HL-60 (cell line): ENCODE measurements at regions not wholly inside any gene's neighbourhood (a gene's known extent, or its start where the extent isn't known, plus 50 kb on each side); places are given as distances from the start of the nearest gene placed in this dataset.

ENCODE experiments used
- DNase-seq, 2 experiments: peaks; one replicate each; pipeline ENCODE4 v3.0.0-alpha.2; 2010 to 2020; ENCODE audit warnings: low read depth in 1 of 2, low spot score in 1 of 2
- H3K27ac ChIP-seq: fragments of 250-450 bp; sonication (Bioruptor Pico); replicated peaks from 2 replicates; pipeline ENCODE4 v1.5.1; 2020; ENCODE audit warnings: mild to moderate bottlenecking, moderate library complexity
- H3K27me3 ChIP-seq: fragments of 250-450 bp; sonication (Bioruptor Pico); 2 replicates; pipeline ENCODE4 v1.5.1; 2021; ENCODE audit warnings: mild to moderate bottlenecking, moderate library complexity; ENCODE audit not compliant: insufficient read depth, poor library complexity, severe bottlenecking
- H3K4me3 ChIP-seq: replicated peaks from 2 replicates; pipeline ENCODE4 v1.5.1; 2011; ENCODE audit warnings: mild to moderate bottlenecking, control low read depth, low read length; ENCODE audit not compliant: insufficient read depth
- CTCF ChIP-seq: IDR thresholded peaks from one replicate; pipeline ENCODE4 v1.5.1; 2011; ENCODE audit warnings: low read length, control low read depth, inconsistent platforms; ENCODE audit not compliant: insufficient read depth
- GABPA ChIP-seq: IDR thresholded peaks from 2 replicates; pipeline ENCODE4 v1.6.1; 2012; ENCODE audit warnings: low read depth
- POLR2AphosphoS5 ChIP-seq: IDR thresholded peaks from 2 replicates; pipeline ENCODE4 v1.6.1; 2012; ENCODE audit warnings: low read depth
- REST ChIP-seq: IDR thresholded peaks from 2 replicates; pipeline ENCODE4 v1.6.1; 2012; ENCODE audit warnings: low read depth; ENCODE audit not compliant: insufficient replicate concordance
- SPI1 ChIP-seq: IDR thresholded peaks from 2 replicates; pipeline ENCODE4 v1.6.1; 2012; ENCODE audit warnings: low read depth, mild to moderate bottlenecking, borderline replicate concordance

GRCh38 chr14:96629082-96629481 is 126.9 kb downstream of the PAPOLA start:
- Histone ChIP-seq H3K4me3 (no peak overlapping the region), H3K27me3 (peaks cover 3% of the 10 kb centered on the region), H3K27ac (no peak overlapping the region)
- TF ChIP-seq SPI1, result no peak
- TF ChIP-seq CTCF, result no peak
- no peak for TF ChIP-seq REST
- TF ChIP-seq GABPA, result no peak
- TF ChIP-seq POLR2AphosphoS5, result no peak
- no peak for DNase-seq

- Histone ChIP-seq H3K27ac (no peak overlapping the region), H3K4me3 (no peak overlapping the region), H3K27me3 (peaks cover 3% of the 10 kb centered on the region)
- TF ChIP-seq POLR2AphosphoS5 (no peak), SPI1 (no peak), CTCF (no peak), REST (no peak), GABPA (no peak)
- DNase-seq, result no peak
Observed at GRCh38 chr14:96629558-96630222, 127.5 kb downstream of the PAPOLA start.

GRCh38 chr14:96630281-96630680 is 128.1 kb downstream of the PAPOLA start:
- Histone ChIP-seq H3K27me3 (peaks cover 3% of the 10 kb centered on the region), H3K27ac (no peak overlapping the region), H3K4me3 (no peak overlapping the region)
- TF ChIP-seq CTCF (no peak), SPI1 (no peak), POLR2AphosphoS5 (no peak), GABPA (no peak)
- DNase-seq, result no peak

GRCh38 chr14:96631030-96631429 is 128.8 kb downstream of the PAPOLA start:
- H3K27me3 ChIP-seq, result peaks cover 3% of the 10 kb centered on the region
- H3K27ac ChIP-seq, result no peak overlapping the region
- no peak for TF ChIP-seq CTCF
- TF ChIP-seq GABPA, result no peak
- TF ChIP-seq REST, result no peak
- TF ChIP-seq POLR2AphosphoS5, result no peak
- TF ChIP-seq SPI1, result no peak
- H3K4me3 ChIP-seq, result no peak overlapping the region
- no peak for DNase-seq
